ENCODE measurements at regions not wholly inside any gene's neighbourhood (a gene's known extent, or its start where the extent isn't known, plus 50 kb on each side); places are given as distances from the start of the nearest gene placed in this dataset.
"Not testable (repeated sequence)": the region's sequence is repeated elsewhere in the genome, so short reads cannot be mapped to it uniquely, and the experiment has no call there.

- DNase-seq (ENCODE audit: low read depth) = no peak
Measured at GRCh38 chr10:42883993-42884983, 101.7 kb downstream of the BMS1 start.

- DNase-seq (ENCODE audit: low read depth) = no peak
Measured at GRCh38 chr10:42885491-42886270, 103.1 kb downstream of the BMS1 start.

GRCh38 chr10:42887734-42888503 is 105.3 kb downstream of the BMS1 start:
- DNase-seq (ENCODE audit: low read depth) = no peak

GRCh38 chr10:42888504-42889095 is 106.0 kb downstream of the BMS1 start:
- no peak for DNase-seq (ENCODE audit: low read depth)

- no peak for DNase-seq (ENCODE audit: low read depth)
Measured at GRCh38 chr10:42896735-42897134, 114.1 kb downstream of the BMS1 start.

- no peak for DNase-seq (ENCODE audit: low read depth)
Measured at GRCh38 chr10:42898037-42898960, 115.7 kb downstream of the BMS1 start.

GRCh38 chr10:42899036-42899435 is 116.4 kb downstream of the BMS1 start:
- no peak for DNase-seq (ENCODE audit: low read depth)

GRCh38 chr10:42900346-42900745 is 117.8 kb downstream of the BMS1 start:
- not testable (repeated sequence) for DNase-seq (ENCODE audit: low read depth)

- DNase-seq (ENCODE audit: low read depth) = no peak
Measured at GRCh38 chr10:42911359-42911758, 128.8 kb downstream of the BMS1 start.

- no peak for DNase-seq (ENCODE audit: low read depth)
Measured at GRCh38 chr10:42916974-42917373, 134.4 kb downstream of the BMS1 start.

- DNase-seq (ENCODE audit: low read depth) = no peak
Measured at GRCh38 chr10:42917821-42918220, 135.2 kb downstream of the BMS1 start.

GRCh38 chr10:42921951-42922350 is 139.4 kb downstream of the BMS1 start:
- no peak for DNase-seq (ENCODE audit: low read depth)

- no peak for DNase-seq (ENCODE audit: low read depth)
Measured at GRCh38 chr10:42924484-42924883, 141.9 kb downstream of the BMS1 start.

GRCh38 chr10:42926843-42927242 is 144.2 kb downstream of the BMS1 start:
- DNase-seq (ENCODE audit: low read depth) = no peak

GRCh38 chr10:42928064-42928463 is 145.5 kb downstream of the BMS1 start:
- no peak for DNase-seq (ENCODE audit: low read depth)

GRCh38 chr10:42929236-42929635 is 146.6 kb downstream of the BMS1 start:
- DNase-seq (ENCODE audit: low read depth) = no peak

- no peak for DNase-seq (ENCODE audit: low read depth)
Measured at GRCh38 chr10:42929993-42930392, 146.9 kb upstream of the RET start.

GRCh38 chr10:42930516-42931192 is 146.2 kb upstream of the RET start:
- no peak for DNase-seq (ENCODE audit: low read depth)

GRCh38 chr10:42932116-42932515 is 144.8 kb upstream of the RET start:
- DNase-seq (ENCODE audit: low read depth) = no peak

Measured in activated gamma-delta T cell treated with anti-CD3 and anti-CD28 coated beads, Interleukin-2, amount 50 U/mL, for 16 hours (primary cell).